ENCODE measurements at regions not wholly inside any gene's neighbourhood (a gene's known extent, or its start where the extent isn't known, plus 50 kb on each side); places are given as distances from the start of the nearest gene placed in this dataset.

DNA sequence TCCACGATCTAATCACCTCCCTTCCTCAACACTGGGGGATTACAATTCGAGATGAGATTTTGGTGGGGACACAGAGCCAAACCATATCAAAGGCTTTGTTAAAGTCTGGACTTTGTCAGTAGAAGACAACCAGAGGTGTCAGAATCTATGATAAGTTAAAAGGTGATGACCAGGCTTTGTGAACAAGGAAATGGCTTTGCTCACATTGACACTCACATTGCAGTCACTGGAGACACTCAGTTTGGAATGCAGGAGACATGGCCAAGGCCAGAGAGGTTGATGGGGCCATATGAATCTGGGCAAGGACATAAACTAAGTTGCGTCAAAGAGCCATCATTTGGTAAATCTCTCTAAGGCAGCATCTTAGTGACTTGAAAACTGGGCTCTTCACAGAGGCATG, 678.2 kb upstream of the FSHR start:
- Histone ChIP-seq H3K4me1 (no peaks in the 10 kb centered on the region), H3K9me3 (no peaks in the 10 kb centered on the region), H3K27me3 (no peaks in the 10 kb centered on the region), H3K27ac (no peak overlapping the region), H3K4me3 (replicated peaks in 1 of 3) (no peak overlapping the region), H3K36me3 (no peaks in the 10 kb centered on the region)
- TF ChIP-seq POLR2A (IDR thresholded peaks at IDR 0.05), result no peak
- TF ChIP-seq, protein P1, sequence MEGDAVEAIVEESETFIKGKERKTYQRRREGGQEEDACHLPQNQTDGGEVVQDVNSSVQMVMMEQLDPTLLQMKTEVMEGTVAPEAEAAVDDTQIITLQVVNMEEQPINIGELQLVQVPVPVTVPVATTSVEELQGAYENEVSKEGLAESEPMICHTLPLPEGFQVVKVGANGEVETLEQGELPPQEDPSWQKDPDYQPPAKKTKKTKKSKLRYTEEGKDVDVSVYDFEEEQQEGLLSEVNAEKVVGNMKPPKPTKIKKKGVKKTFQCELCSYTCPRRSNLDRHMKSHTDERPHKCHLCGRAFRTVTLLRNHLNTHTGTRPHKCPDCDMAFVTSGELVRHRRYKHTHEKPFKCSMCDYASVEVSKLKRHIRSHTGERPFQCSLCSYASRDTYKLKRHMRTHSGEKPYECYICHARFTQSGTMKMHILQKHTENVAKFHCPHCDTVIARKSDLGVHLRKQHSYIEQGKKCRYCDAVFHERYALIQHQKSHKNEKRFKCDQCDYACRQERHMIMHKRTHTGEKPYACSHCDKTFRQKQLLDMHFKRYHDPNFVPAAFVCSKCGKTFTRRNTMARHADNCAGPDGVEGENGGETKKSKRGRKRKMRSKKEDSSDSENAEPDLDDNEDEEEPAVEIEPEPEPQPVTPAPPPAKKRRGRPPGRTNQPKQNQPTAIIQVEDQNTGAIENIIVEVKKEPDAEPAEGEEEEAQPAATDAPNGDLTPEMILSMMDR (IDR thresholded peaks at IDR 0.05), result no peak
- WGBS, 2 donors, result 86 to 89% methylated on average over 3 of the region's 3 CpGs
- intact Hi-C loops (cut with DNase I), result no loop called here
- DNase-seq, result no peak

DNA sequence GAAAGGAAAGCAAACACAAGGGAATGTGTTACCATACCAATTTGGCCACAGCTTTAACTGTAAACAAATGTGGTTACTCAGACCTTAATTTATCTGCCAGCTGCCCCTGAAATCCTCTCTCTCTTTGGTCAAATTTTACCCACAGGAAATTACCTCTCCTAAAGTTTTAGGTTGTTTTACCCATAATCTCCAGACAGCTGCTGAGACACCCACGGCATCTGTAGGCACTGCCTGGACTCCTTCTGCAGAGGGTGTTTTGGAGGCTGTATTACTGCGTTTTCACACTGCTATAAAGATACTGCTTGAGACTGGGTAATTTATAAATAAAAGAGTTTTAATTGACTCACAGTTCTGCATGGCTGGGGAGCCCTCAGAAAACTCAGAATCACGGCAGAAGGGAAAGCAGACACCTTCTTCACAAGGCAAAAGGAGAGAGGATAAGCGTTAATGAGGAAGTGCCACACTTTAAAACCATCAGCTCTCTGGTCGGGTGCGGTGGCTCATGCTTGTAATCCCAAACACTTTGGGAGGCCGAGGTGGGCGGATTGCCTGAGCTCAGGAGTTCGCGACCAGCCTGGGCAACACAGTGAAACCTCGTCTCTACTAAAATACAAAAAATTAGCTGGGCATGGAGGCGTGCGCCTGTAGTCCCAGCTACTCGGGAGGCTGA, 677.5 kb upstream of the FSHR start:
- Histone ChIP-seq H3K4me3 (replicated peaks in 1 of 3) (no peak overlapping the region), H3K27me3 (no peaks in the 10 kb centered on the region), H3K27ac (no peak overlapping the region), H3K9me3 (no peaks in the 10 kb centered on the region), H3K36me3 (no peaks in the 10 kb centered on the region), H3K4me1 (no peaks in the 10 kb centered on the region)
- TF ChIP-seq, protein P1 (IDR thresholded peaks at IDR 0.05), result no peak
- TF ChIP-seq POLR2A (IDR thresholded peaks at IDR 0.05), result no peak
- intact Hi-C loops (cut with DNase I), result no loop called here
- WGBS, 2 donors, result 76 to 83% methylated on average over 14 of the region's 14 CpGs
- no peak for DNase-seq

DNA sequence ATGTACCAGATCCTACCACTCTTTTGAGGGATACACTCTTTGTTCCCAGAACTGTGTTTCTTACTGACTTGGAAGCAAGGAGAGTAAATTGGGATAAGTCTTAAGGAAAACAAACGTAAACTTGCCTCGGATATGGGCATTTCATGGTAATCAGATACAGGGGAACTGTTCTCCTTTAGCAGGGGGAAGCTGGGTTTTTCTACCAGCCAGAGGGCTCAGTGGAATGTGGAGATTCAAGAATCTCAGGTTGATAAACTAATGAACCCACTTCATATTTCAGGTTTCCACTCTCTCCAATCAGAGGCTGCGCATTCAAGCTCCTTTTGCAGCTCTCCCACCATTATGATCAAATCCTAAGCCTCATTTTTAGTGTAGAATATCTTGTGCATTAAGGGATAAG, 676.5 kb upstream of the FSHR start:
- H3K4me1 ChIP-seq, result no peaks in the 10 kb centered on the region
- no peak for DNase-seq
- no peak overlapping the region for H3K4me3 ChIP-seq (replicated peaks in 1 of 3)
- H3K36me3 ChIP-seq, result no peaks in the 10 kb centered on the region
- no peaks in the 10 kb centered on the region for H3K27me3 ChIP-seq
- TF ChIP-seq POLR2A (IDR thresholded peaks at IDR 0.05), result no peak
- TF ChIP-seq, protein P1 (IDR thresholded peaks at IDR 0.05), result no peak
- no peaks in the 10 kb centered on the region for H3K9me3 ChIP-seq
- H3K27ac ChIP-seq, result no peak overlapping the region
- WGBS, 2 donors, result 51 to 62% methylated on average over 3 of the region's 3 CpGs
- intact Hi-C loops (cut with DNase I), result no loop called here

DNA sequence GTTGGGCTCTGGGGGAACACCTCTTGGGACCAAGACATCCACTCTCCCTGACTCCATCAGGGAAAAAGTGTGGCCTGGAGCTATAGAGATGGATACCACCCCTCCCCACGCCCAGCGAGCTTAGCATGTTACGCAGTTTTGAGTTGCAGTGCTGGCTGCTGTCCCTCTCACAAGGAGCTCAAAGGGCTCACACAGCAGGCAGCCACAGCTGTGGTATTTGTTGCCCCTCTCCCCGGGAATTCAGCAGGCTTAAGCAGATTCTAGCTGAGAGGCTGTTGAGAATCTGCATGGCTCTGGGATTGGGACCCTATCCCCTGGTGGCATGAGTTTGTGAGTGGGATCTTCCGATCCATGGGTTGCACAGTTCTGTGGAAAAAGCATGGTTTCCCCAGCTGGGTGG, 673.1 kb upstream of the FSHR start:
- WGBS, 2 donors, result 89 to 93% methylated on average over 3 to 4 of the region's 5 CpGs
- Histone ChIP-seq H3K9me3 (no peaks in the 10 kb centered on the region), H3K4me1 (no peaks in the 10 kb centered on the region), H3K27ac (no peak overlapping the region), H3K27me3 (no peaks in the 10 kb centered on the region), H3K4me3 (replicated peaks in 1 of 3) (no peak overlapping the region), H3K36me3 (no peaks in the 10 kb centered on the region)
- intact Hi-C loops (cut with DNase I), result no loop called here
- TF ChIP-seq, protein P1 (IDR thresholded peaks at IDR 0.05), result no peak
- TF ChIP-seq POLR2A (IDR thresholded peaks at IDR 0.05), result no peak
- no peak for DNase-seq

DNA sequence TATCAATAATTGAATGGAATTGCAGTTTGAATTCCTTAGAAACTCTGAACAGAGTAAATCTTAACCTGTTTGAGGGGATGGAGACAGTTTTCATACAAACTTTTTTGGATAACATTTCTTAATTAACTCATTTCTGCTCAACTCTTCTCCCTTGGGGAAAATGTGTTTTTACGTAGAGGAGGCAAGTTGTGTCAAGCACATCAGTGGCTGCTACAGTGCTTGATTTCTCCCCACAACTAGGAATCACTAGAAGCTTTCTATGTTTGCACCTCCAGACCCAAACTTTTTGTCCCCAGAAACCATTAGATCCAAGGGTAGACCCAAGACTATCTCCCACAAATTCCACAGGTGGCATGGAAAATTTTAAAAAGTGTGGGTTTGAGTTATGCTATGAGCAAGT, 658.9 kb upstream of the FSHR start:
- Histone ChIP-seq H3K4me3 (replicated peaks in 1 of 3) (no peak overlapping the region), H3K27me3 (no peaks in the 10 kb centered on the region), H3K27ac (no peak overlapping the region), H3K36me3 (no peaks in the 10 kb centered on the region), H3K4me1 (no peaks in the 10 kb centered on the region), H3K9me3 (no peaks in the 10 kb centered on the region)
- DNase-seq, result no peak
- 55 to 57% methylated on average over 1 of the region's 1 CpG for WGBS, 2 donors
- intact Hi-C loops (cut with DNase I), result no loop called here
- TF ChIP-seq, protein P1 (IDR thresholded peaks at IDR 0.05), result no peak
- no peak for TF ChIP-seq POLR2A (IDR thresholded peaks at IDR 0.05)

All from thyroid gland (tissue), 4 donors.